KMS-11 (cell line): ENCODE measurements at regions not wholly inside any gene's neighbourhood (a gene's known extent, or its start where the extent isn't known, plus 50 kb on each side); places are given as distances from the start of the nearest gene placed in this dataset.

Experiments
- H2AFZ ChIP-seq: fragments of 200-600 bp; sonication (generic); 2 replicates; pipeline ENCODE4 v1.6.1; 2016; ENCODE audit warnings: antibody characterized with exemption, mixed run types, low read depth
- H3K27ac ChIP-seq: fragments of 200-600 bp; sonication (generic); 2 replicates; pipeline ENCODE4 v1.6.1; 2016; ENCODE audit warnings: mild to moderate bottlenecking, mixed run types
- H3K27me3 ChIP-seq: fragments of 200-600 bp; sonication (generic); 2 replicates; pipeline ENCODE4 v1.6.1; 2017; ENCODE audit warnings: mild to moderate bottlenecking, low read depth, mixed run types, moderate library complexity; ENCODE audit not compliant: insufficient read depth
- H3K36me3 ChIP-seq: fragments of 200-600 bp; sonication (generic); 2 replicates; pipeline ENCODE4 v1.6.1; 2017; ENCODE audit warnings: mild to moderate bottlenecking, mixed run types; ENCODE audit not compliant: insufficient read depth
- H3K4me1 ChIP-seq: fragments of 200-600 bp; sonication (generic); 2 replicates; pipeline ENCODE4 v1.6.1; 2016; ENCODE audit warnings: mild to moderate bottlenecking, low read depth, mixed run types; ENCODE audit not compliant: poor library complexity, severe bottlenecking
- H3K4me2 ChIP-seq: fragments of 200-600 bp; sonication (generic); 2 replicates; pipeline ENCODE4 v1.7.0; 2016; ENCODE audit warnings: mild to moderate bottlenecking, mixed run types
- H3K4me3 ChIP-seq: fragments of 200-600 bp; sonication (generic); IDR thresholded peaks from 2 replicates; pipeline ENCODE4 v1.6.1; 2017; ENCODE audit warnings: low read depth, low read length, mixed read lengths; ENCODE audit not compliant: insufficient read depth
- H3K79me2 ChIP-seq: fragments of 200-600 bp; sonication (generic); 2 replicates; pipeline ENCODE4 v1.6.1; 2016; ENCODE audit warnings: low read depth, mixed run types; ENCODE audit not compliant: insufficient read depth
- H3K9ac ChIP-seq: fragments of 200-600 bp; sonication (generic); 2 replicates; pipeline ENCODE4 v1.6.1; 2016; ENCODE audit warnings: mild to moderate bottlenecking, mixed run types
- H4K20me1 ChIP-seq: fragments of 200-600 bp; sonication (generic); 2 replicates; pipeline ENCODE4 v1.6.1; 2016; ENCODE audit warnings: mild to moderate bottlenecking, mixed run types; ENCODE audit not compliant: insufficient read depth
- CTCF ChIP-seq: fragments of 200-600 bp; sonication (generic); conservative IDR thresholded peaks from 2 replicates; pipeline ENCODE4 v1.6.1; 2017; ENCODE audit warnings: low read depth, mild to moderate bottlenecking, antibody characterized with exemption, low read length, moderate library complexity, mixed read lengths

GRCh38 chr16:87209808-87210512 lies 107.2 kb downstream of the C16orf95 start:
- H3K79me2 ChIP-seq, result no peaks in the 10 kb centered on the region
- no peaks in the 10 kb centered on the region for H3K36me3 ChIP-seq
- no peaks in the 10 kb centered on the region; the same call in 1 of the 2 replicates for H3K27me3 ChIP-seq
- H3K4me3 ChIP-seq, result no peak overlapping the region
- no peak overlapping the region for H3K9ac ChIP-seq
- H3K4me2 ChIP-seq, result no peak overlapping the region
- no peak overlapping the region for H3K27ac ChIP-seq
- no peak for TF ChIP-seq CTCF
- no peaks in the 10 kb centered on the region for H3K4me1 ChIP-seq
- H2AFZ ChIP-seq, result no peak overlapping the region
- H4K20me1 ChIP-seq, result no peaks in the 10 kb centered on the region

- no peaks in the 10 kb centered on the region for H3K79me2 ChIP-seq
- no peak overlapping the region for H3K9ac ChIP-seq
- no peak overlapping the region for H2AFZ ChIP-seq
- H3K4me2 ChIP-seq, result no peak overlapping the region
- H3K4me3 ChIP-seq, result no peak overlapping the region
- no peaks in the 10 kb centered on the region for H4K20me1 ChIP-seq
- no peak for TF ChIP-seq CTCF
- H3K27ac ChIP-seq, result no peak overlapping the region
- H3K4me1 ChIP-seq, result no peaks in the 10 kb centered on the region
- no peaks in the 10 kb centered on the region for H3K36me3 ChIP-seq
- H3K27me3 ChIP-seq, result no peaks in the 10 kb centered on the region; the same call in 1 of the 2 replicates
These were observed 106.3 kb downstream of the C16orf95 start for GRCh38 chr16:87210894-87211293.

DNA sequence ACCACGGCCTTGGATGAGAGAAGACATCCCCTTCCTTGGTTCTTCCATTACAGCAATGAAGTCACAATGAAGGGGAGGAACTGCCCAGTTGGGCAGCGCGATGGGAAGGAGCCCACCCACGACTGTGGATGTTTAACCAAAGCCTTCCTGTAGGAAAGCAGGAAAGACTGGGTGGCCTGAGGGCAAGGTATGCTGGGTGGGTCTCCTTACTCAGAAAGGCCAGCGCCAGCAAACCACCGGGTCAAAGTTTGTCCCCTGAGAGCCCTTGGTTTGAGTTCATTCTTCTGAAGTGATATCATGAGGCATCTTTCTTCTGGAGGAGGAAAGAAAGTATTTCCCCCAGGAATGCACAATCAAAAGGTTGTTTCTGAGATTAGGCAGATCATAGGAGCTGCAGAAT lies 105.2 kb downstream of the C16orf95 start:
- Histone ChIP-seq H3K27ac (no peak overlapping the region), H3K4me2 (no peak overlapping the region)
- no peak for TF ChIP-seq CTCF

GRCh38 chr16:87213536-87213935 lies 103.7 kb downstream of the C16orf95 start:
- no peaks in the 10 kb centered on the region; the same call in 1 of the 2 replicates for H3K27me3 ChIP-seq
- H3K9ac ChIP-seq, result no peak overlapping the region
- H4K20me1 ChIP-seq, result no peaks in the 10 kb centered on the region
- no peaks in the 10 kb centered on the region for H3K79me2 ChIP-seq
- H2AFZ ChIP-seq, result no peak overlapping the region
- H3K4me3 ChIP-seq, result no peak overlapping the region
- no peaks in the 10 kb centered on the region for H3K36me3 ChIP-seq
- no peaks in the 10 kb centered on the region for H3K4me1 ChIP-seq
- no peak for TF ChIP-seq CTCF
- no peak overlapping the region for H3K4me2 ChIP-seq
- H3K27ac ChIP-seq, result no peak overlapping the region

More for the DNA sequence above, 105.2 kb downstream of the C16orf95 start:
- Histone ChIP-seq H3K4me3 (no peak overlapping the region), H3K9ac (no peak overlapping the region), H3K79me2 (no peaks in the 10 kb centered on the region), H3K4me1 (no peaks in the 10 kb centered on the region), H3K27me3 (no peaks in the 10 kb centered on the region; the same call in 1 of the 2 replicates), H2AFZ (no peak overlapping the region), H3K36me3 (no peaks in the 10 kb centered on the region), H4K20me1 (no peaks in the 10 kb centered on the region)
